Muscle layer of colon (tissue), 2 donors: ENCODE measurements at regions not wholly inside any gene's neighbourhood (a gene's known extent, or its start where the extent isn't known, plus 50 kb on each side); places are given as distances from the start of the nearest gene placed in this dataset.
"Not testable (repeated sequence)": the region's sequence is repeated elsewhere in the genome, so short reads cannot be mapped to it uniquely, and the experiment has no call there.

Source experiments
- H3K27ac ChIP-seq: one replicate; pipeline ENCODE4 v1.7.0; 2013; ENCODE audit warnings: low read depth, mild to moderate bottlenecking, low read length, moderate library complexity
- H3K27me3 ChIP-seq, 2 donors: one replicate each; pipeline ENCODE4 v1.7.0; 2013; ENCODE audit warnings: low read length in 2 of 2, mild to moderate bottlenecking in 2 of 2; ENCODE audit not compliant: insufficient read depth in 2 of 2, control insufficient read depth in 1 of 2
- H3K36me3 ChIP-seq: one replicate; pipeline ENCODE4 v1.7.0; 2013; ENCODE audit warnings: mild to moderate bottlenecking, low read length; ENCODE audit not compliant: insufficient read depth
- H3K4me1 ChIP-seq: one replicate; pipeline ENCODE4 v1.7.0; 2013; ENCODE audit warnings: mild to moderate bottlenecking, low read length; ENCODE audit not compliant: insufficient read depth
- H3K4me3 ChIP-seq, 2 donors: one replicate each; pipeline ENCODE4 v1.7.0; 2013; ENCODE audit warnings: low read length in 2 of 2, low read depth in 1 of 2, mild to moderate bottlenecking in 1 of 2, moderate library complexity in 1 of 2
- H3K9ac ChIP-seq: one replicate; pipeline ENCODE4 v1.7.0; 2013; ENCODE audit warnings: low read length
- H3K9me3 ChIP-seq: one replicate; pipeline ENCODE4 v1.7.0; 2013; ENCODE audit warnings: mild to moderate bottlenecking, low read length
- donor health status: abdominal sarcoma.
- donor health status: Adenocarcinoma of cecum.

- no peaks in the 10 kb centered on the region for H3K36me3 ChIP-seq
- H3K4me3 ChIP-seq, result no peak overlapping the region
- H3K27ac ChIP-seq, result no peak overlapping the region
- no peaks in the 10 kb centered on the region for H3K9me3 ChIP-seq
- H3K9ac ChIP-seq, result no peak overlapping the region
- no peaks in the 10 kb centered on the region for H3K4me1 ChIP-seq
- no peaks in the 10 kb centered on the region for H3K27me3 ChIP-seq
Measured at GRCh38 chr2:180829261-180829660, 151.1 kb upstream of the UBE2E3 start.

- H3K9me3 ChIP-seq, result no peaks in the 10 kb centered on the region
- H3K4me1 ChIP-seq, result no peaks in the 10 kb centered on the region
- no peaks in the 10 kb centered on the region for H3K27me3 ChIP-seq
- no peaks in the 10 kb centered on the region for H3K36me3 ChIP-seq
- no peak overlapping the region for H3K9ac ChIP-seq
- H3K4me3 ChIP-seq, result no peak overlapping the region
- H3K27ac ChIP-seq, result no peak overlapping the region
Measured at GRCh38 chr2:180828756-180829155, 151.6 kb upstream of the UBE2E3 start.

- Histone ChIP-seq H3K4me3 (no peak overlapping the region), H3K9me3 (no peaks in the 10 kb centered on the region), H3K27ac (no peak overlapping the region), H3K27me3 (no peaks in the 10 kb centered on the region), H3K4me1 (no peaks in the 10 kb centered on the region), H3K36me3 (no peaks in the 10 kb centered on the region), H3K9ac (no peak overlapping the region)
Measured at GRCh38 chr2:180823546-180824141, 156.8 kb upstream of the UBE2E3 start.

GRCh38 chr2:180819106-180819505 lies 161.3 kb upstream of the UBE2E3 start:
- H3K9me3 ChIP-seq, result no peaks in the 10 kb centered on the region
- H3K4me1 ChIP-seq, result no peaks in the 10 kb centered on the region
- H3K9ac ChIP-seq, result no peak overlapping the region
- H3K27me3 ChIP-seq, result no peaks in the 10 kb centered on the region
- no peak overlapping the region for H3K4me3 ChIP-seq
- H3K27ac ChIP-seq, result no peak overlapping the region
- no peaks in the 10 kb centered on the region for H3K36me3 ChIP-seq

GRCh38 chr2:180818700-180819099 lies 161.7 kb upstream of the UBE2E3 start:
- H3K4me1 ChIP-seq, H3K27me3 ChIP-seq, H3K4me3 ChIP-seq, H3K27ac ChIP-seq, H3K36me3 ChIP-seq, H3K9me3 ChIP-seq, H3K9ac ChIP-seq: not testable (repeated sequence)

GRCh38 chr2:180799141-180799540 lies 181.3 kb upstream of the UBE2E3 start:
- Histone ChIP-seq H3K36me3 (no peaks in the 10 kb centered on the region), H3K27ac (no peak overlapping the region), H3K9me3 (no peaks in the 10 kb centered on the region), H3K9ac (no peak overlapping the region), H3K4me1 (no peaks in the 10 kb centered on the region), H3K4me3 (no peak overlapping the region), H3K27me3 (no peaks in the 10 kb centered on the region)

DNA sequence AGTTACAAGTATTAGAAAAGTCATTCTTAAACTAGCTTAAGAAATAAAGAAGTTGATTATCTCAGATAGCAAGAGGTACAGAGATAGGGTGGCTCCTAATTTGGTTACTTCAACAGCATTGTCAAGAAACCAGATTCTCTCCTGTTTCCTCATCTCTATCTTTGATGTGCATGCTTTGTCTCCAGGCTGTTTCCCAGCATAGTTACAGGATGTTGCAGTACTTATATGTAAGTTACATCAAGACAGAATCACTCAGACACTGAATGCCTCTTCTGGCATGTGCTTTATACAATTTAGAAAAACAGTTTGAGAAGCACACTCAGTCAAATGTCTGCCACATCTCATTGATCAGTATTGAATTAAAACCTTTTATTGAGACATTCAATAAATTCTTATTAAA lies 189.5 kb upstream of the UBE2E3 start:
- Histone ChIP-seq H3K9me3 (no peaks in the 10 kb centered on the region), H3K36me3 (no peaks in the 10 kb centered on the region), H3K27ac (no peak overlapping the region), H3K9ac (no peak overlapping the region), H3K27me3 (no peaks in the 10 kb centered on the region), H3K4me3 (no peak overlapping the region), H3K4me1 (no peaks in the 10 kb centered on the region)

GRCh38 chr2:180787330-180787729 lies 193.1 kb upstream of the UBE2E3 start:
- no peaks in the 10 kb centered on the region for H3K27me3 ChIP-seq
- H3K9me3 ChIP-seq, result no peaks in the 10 kb centered on the region

GRCh38 chr2:180781276-180781675 lies 199.1 kb upstream of the UBE2E3 start:
- Histone ChIP-seq H3K27me3 (no peaks in the 10 kb centered on the region), H3K27ac (no peak overlapping the region), H3K4me3 (no peak overlapping the region), H3K9ac (no peak overlapping the region), H3K9me3 (no peaks in the 10 kb centered on the region), H3K36me3 (no peaks in the 10 kb centered on the region), H3K4me1 (no peaks in the 10 kb centered on the region)

More at GRCh38 chr2:180787330-180787729, 193.1 kb upstream of the UBE2E3 start:
- Histone ChIP-seq H3K4me1 (no peaks in the 10 kb centered on the region), H3K27ac (no peak overlapping the region), H3K36me3 (no peaks in the 10 kb centered on the region), H3K9ac (no peak overlapping the region), H3K4me3 (no peak overlapping the region)

- no peak overlapping the region for H3K4me3 ChIP-seq
- H3K27ac ChIP-seq, result no peak overlapping the region
- H3K4me1 ChIP-seq, result no peaks in the 10 kb centered on the region
- H3K27me3 ChIP-seq, result no peaks in the 10 kb centered on the region
- H3K9me3 ChIP-seq, result no peaks in the 10 kb centered on the region
- no peak overlapping the region for H3K9ac ChIP-seq
- no peaks in the 10 kb centered on the region for H3K36me3 ChIP-seq
Measured at GRCh38 chr2:180778291-180778690, 202.1 kb upstream of the UBE2E3 start.

- Histone ChIP-seq H3K27me3 (no peaks in the 10 kb centered on the region), H3K4me3 (no peak overlapping the region), H3K27ac (no peak overlapping the region), H3K9me3 (no peaks in the 10 kb centered on the region), H3K9ac (no peak overlapping the region), H3K36me3 (no peaks in the 10 kb centered on the region), H3K4me1 (no peaks in the 10 kb centered on the region)
Measured at GRCh38 chr2:180776921-180777320, 203.5 kb upstream of the UBE2E3 start.

DNA sequence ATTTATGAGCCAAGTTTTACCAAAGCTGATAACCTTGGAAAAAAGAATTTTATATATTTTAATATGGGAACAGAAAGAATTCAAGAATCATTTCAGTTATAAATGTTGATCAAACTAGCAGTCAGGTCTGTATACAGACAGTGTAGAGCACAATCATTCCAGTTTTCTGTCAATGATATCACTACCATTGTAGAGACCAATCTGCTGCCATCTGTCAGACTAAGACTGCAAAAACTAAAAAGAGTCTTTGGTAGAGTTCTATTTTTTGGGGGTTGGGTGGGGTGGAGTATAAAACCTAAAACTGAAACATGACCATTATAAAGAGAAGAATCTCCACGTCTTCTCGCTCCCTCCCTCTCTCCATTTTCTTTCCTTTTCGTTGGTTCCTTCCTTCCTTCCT lies 204.7 kb upstream of the UBE2E3 start:
- Histone ChIP-seq H3K36me3 (no peaks in the 10 kb centered on the region), H3K4me3 (no peak overlapping the region), H3K27ac (no peak overlapping the region), H3K27me3 (no peaks in the 10 kb centered on the region), H3K4me1 (no peaks in the 10 kb centered on the region), H3K9me3 (no peaks in the 10 kb centered on the region), H3K9ac (no peak overlapping the region)
